Lung (tissue), 11 donors: ENCODE measurements at regions not wholly inside any gene's neighbourhood (a gene's known extent, or its start where the extent isn't known, plus 50 kb on each side); places are given as distances from the start of the nearest gene placed in this dataset.

Experiments
- ATAC-seq: fragments of 200-7000 bp; cut with Tn5 transposase; one replicate; pipeline ENCODE4 v1.9.1; 2020; ENCODE audit warnings: moderate number of reproducible peaks; ENCODE audit not compliant: insufficient read depth, low FRiP score
- DNase-seq, 3 donors: peaks; one replicate each; pipeline ENCODE4 v3.0.0-alpha.2; 2013 to 2017
- H3K27ac ChIP-seq, 2 donors: one replicate each; pipeline ENCODE4 v1.5.1; 2013; ENCODE audit warnings: mild to moderate bottlenecking in 2 of 2, moderate library complexity in 2 of 2, control low read depth in 1 of 2, inconsistent platforms in 1 of 2, low read depth in 1 of 2, low read length in 1 of 2
- H3K27me3 ChIP-seq, 3 donors: one replicate each; pipeline ENCODE4 v1.5.1; 2013; ENCODE audit warnings: low read length in 2 of 3; ENCODE audit not compliant: control insufficient read depth in 3 of 3, insufficient read depth in 3 of 3
- H3K36me3 ChIP-seq, 4 donors: one replicate each; pipeline ENCODE4 v1.5.1; 2013; ENCODE audit warnings: low read length in 4 of 4, mild to moderate bottlenecking in 1 of 4, moderate library complexity in 1 of 4; ENCODE audit not compliant: control insufficient read depth in 4 of 4, insufficient read depth in 4 of 4
- H3K4me1 ChIP-seq, 5 donors: one replicate each; pipeline ENCODE4 v1.5.1; 2013; ENCODE audit warnings: low read length in 5 of 5, mild to moderate bottlenecking in 2 of 5, moderate library complexity in 1 of 5; ENCODE audit not compliant: control insufficient read depth in 5 of 5, insufficient read depth in 5 of 5
- H3K4me3 ChIP-seq: one replicate; pipeline ENCODE4 v1.5.1; 2013; ENCODE audit warnings: mild to moderate bottlenecking, control low read depth, moderate library complexity
- H3K9ac ChIP-seq, 2 donors: one replicate each; pipeline ENCODE4 v1.5.1; 2013; ENCODE audit warnings: low read length in 2 of 2, control low read depth in 1 of 2; ENCODE audit not compliant: insufficient read depth in 1 of 2
- H3K9me3 ChIP-seq, 4 donors: one replicate each; pipeline ENCODE4 v1.5.1; 2013; ENCODE audit warnings: low read length in 3 of 4, mild to moderate bottlenecking in 1 of 4, moderate library complexity in 1 of 4; ENCODE audit not compliant: control insufficient read depth in 4 of 4, insufficient read depth in 3 of 4
- CTCF ChIP-seq: IDR thresholded peaks from 2 replicates; pipeline ENCODE4 v1.5.1; 2012; ENCODE audit warnings: mild to moderate bottlenecking; ENCODE audit errors: control extremely low read depth, extremely low read depth
- WGBS, 2 donors: extraction: QIAGEN DNeasy Blood & Tissue Kit; methylation state at CpG; one replicate each; pipeline ENCODE4 v1.1.7; 2013; 5-methylcytosine and 5-hydroxymethylcytosine counted together
- donor health status: control.
- donor health status: control.
- donor health status: Bipolar disorder and iron deficiency.
- donor health status: healthy.
- donor health status: DM: yes; HTN: yes; CAD: no.

- no peaks in the 10 kb centered on the region for H3K36me3 ChIP-seq
- TF ChIP-seq CTCF: no peak
- ATAC-seq: no peak
- no peak overlapping the region for H3K27ac ChIP-seq
- H3K4me3 ChIP-seq: no peak overlapping the region
- H3K9me3 ChIP-seq: peaks cover 0 to 8% (median 0%) of the 10 kb centered on the region in 4 donors
- H3K27me3 ChIP-seq: no peaks in the 10 kb centered on the region
- H3K9ac ChIP-seq: no peak overlapping the region
- WGBS, 2 donors: 60 to 75% methylated on average over 2 of the region's 2 CpGs
- no peaks in the 10 kb centered on the region for H3K4me1 ChIP-seq
- peak in 1 of 3 donors; percentile 7 for DNase-seq
These were observed 206.9 kb upstream of the FSIP2 start for GRCh38 chr2:185531721-185532120.

- Histone ChIP-seq H3K4me1 (no peaks in the 10 kb centered on the region), H3K27me3 (no peaks in the 10 kb centered on the region), H3K27ac (no peak overlapping the region), H3K36me3 (no peaks in the 10 kb centered on the region), H3K9me3 (no peaks in the 10 kb centered on the region), H3K9ac (no peak overlapping the region), H3K4me3 (no peak overlapping the region)
- DNase-seq (no peak), ATAC-seq (no peak)
- no peak for TF ChIP-seq CTCF
- WGBS, 2 donors: 75 to 82% methylated on average over 2 of the region's 2 CpGs
These were observed 200.9 kb upstream of the FSIP2 start for GRCh38 chr2:185537689-185538088.

GRCh38 chr2:185567196-185567595 is 171.4 kb upstream of the FSIP2 start:
- Histone ChIP-seq H3K36me3 (no peaks in the 10 kb centered on the region), H3K27me3 (no peaks in the 10 kb centered on the region), H3K4me1 (no peaks in the 10 kb centered on the region), H3K27ac (no peak overlapping the region), H3K9ac (no peak overlapping the region), H3K9me3 (peaks cover 0 to 5% (median 0%) of the 10 kb centered on the region in 4 donors), H3K4me3 (no peak overlapping the region)
- ATAC-seq (no peak), DNase-seq (no peak)
- 77 to 89% methylated on average over 2 of the region's 2 CpGs for WGBS, 2 donors
- no peak for TF ChIP-seq CTCF

GRCh38 chr2:185567940-185568339 is 170.7 kb upstream of the FSIP2 start:
- WGBS, 2 donors: 86 to 88% methylated on average over 8 of the region's 8 CpGs
- no peak overlapping the region for H3K4me3 ChIP-seq

More at GRCh38 chr2:185567940-185568339, 170.7 kb upstream of the FSIP2 start:
- Histone ChIP-seq H3K27ac (no peak overlapping the region), H3K36me3 (no peaks in the 10 kb centered on the region), H3K27me3 (no peaks in the 10 kb centered on the region), H3K9ac (no peak overlapping the region), H3K9me3 (peaks cover 0 to 5% (median 0%) of the 10 kb centered on the region in 4 donors), H3K4me1 (no peaks in the 10 kb centered on the region)
- no peak for ATAC-seq
- TF ChIP-seq CTCF: no peak
- DNase-seq: no peak
